ENCODE measurements at regions not wholly inside any gene's neighbourhood (a gene's known extent, or its start where the extent isn't known, plus 50 kb on each side); places are given as distances from the start of the nearest gene placed in this dataset.

DNA sequence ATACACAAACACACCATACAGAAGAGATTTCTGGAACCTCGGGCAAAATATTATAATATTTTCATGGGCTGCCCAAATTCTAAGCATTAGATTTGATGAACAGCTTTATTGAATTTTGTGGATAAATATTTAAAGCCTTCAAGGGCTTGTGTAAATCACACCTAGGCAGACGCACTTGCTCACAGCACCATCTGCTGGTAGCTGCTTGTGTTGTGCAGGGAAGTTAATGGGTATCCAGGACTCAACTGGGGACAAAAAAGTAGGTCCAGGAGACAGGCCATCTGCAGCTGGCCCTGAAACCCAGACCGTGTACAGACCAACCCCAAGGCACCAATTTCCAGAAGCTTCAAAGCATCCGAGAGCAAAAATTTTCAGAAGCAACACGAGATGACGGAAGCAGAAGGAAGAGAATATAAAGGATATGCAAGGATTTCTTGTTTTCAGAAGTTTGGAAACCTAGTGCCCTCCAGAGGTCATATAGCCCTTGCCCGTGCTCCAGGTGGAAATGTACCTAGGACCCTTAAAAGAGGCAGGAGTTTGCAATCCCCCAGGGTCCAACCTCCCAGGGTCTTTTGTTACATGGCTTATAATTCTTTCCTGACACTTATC lies 140.0 kb downstream of the CHD9NB start (continued):
- TF ChIP-seq, protein P1, sequence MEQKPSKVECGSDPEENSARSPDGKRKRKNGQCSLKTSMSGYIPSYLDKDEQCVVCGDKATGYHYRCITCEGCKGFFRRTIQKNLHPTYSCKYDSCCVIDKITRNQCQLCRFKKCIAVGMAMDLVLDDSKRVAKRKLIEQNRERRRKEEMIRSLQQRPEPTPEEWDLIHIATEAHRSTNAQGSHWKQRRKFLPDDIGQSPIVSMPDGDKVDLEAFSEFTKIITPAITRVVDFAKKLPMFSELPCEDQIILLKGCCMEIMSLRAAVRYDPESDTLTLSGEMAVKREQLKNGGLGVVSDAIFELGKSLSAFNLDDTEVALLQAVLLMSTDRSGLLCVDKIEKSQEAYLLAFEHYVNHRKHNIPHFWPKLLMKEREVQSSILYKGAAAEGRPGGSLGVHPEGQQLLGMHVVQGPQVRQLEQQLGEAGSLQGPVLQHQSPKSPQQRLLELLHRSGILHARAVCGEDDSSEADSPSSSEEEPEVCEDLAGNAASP (CRISPR knock-in tag; IDR thresholded peaks at IDR 0.05; ENCODE audit: borderline replicate concordance), result 0 out of 2 replicates have a peak, but pooled peaks have one; percentile 30
- no peak for TF ChIP-seq DNMT3B (CRISPR knock-in tag; conservative IDR thresholded peaks at IDR 0.05)
- TF ChIP-seq, protein P2, sequence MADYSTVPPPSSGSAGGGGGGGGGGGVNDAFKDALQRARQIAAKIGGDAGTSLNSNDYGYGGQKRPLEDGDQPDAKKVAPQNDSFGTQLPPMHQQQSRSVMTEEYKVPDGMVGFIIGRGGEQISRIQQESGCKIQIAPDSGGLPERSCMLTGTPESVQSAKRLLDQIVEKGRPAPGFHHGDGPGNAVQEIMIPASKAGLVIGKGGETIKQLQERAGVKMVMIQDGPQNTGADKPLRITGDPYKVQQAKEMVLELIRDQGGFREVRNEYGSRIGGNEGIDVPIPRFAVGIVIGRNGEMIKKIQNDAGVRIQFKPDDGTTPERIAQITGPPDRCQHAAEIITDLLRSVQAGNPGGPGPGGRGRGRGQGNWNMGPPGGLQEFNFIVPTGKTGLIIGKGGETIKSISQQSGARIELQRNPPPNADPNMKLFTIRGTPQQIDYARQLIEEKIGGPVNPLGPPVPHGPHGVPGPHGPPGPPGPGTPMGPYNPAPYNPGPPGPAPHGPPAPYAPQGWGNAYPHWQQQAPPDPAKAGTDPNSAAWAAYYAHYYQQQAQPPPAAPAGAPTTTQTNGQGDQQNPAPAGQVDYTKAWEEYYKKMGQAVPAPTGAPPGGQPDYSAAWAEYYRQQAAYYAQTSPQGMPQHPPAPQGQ (CRISPR knock-in tag; IDR thresholded peaks at IDR 0.05; ENCODE audit: borderline replicate concordance), result no peak
- peak; percentile 96 for TF ChIP-seq STAG1 (CRISPR knock-in tag; IDR thresholded peaks at IDR 0.05)
- TF ChIP-seq, protein P3, sequence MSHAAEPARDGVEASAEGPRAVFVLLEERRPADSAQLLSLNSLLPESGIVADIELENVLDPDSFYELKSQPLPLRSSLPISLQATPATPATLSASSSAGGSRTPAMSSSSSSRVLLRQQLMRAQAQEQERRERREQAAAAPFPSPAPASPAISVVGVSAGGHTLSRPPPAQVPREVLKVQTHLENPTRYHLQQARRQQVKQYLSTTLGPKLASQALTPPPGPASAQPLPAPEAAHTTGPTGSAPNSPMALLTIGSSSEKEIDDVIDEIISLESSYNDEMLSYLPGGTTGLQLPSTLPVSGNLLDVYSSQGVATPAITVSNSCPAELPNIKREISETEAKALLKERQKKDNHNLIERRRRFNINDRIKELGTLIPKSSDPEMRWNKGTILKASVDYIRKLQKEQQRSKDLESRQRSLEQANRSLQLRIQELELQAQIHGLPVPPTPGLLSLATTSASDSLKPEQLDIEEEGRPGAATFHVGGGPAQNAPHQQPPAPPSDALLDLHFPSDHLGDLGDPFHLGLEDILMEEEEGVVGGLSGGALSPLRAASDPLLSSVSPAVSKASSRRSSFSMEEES (CRISPR knock-in tag; IDR thresholded peaks at IDR 0.05), result no peak
- TF ChIP-seq, protein P4, sequence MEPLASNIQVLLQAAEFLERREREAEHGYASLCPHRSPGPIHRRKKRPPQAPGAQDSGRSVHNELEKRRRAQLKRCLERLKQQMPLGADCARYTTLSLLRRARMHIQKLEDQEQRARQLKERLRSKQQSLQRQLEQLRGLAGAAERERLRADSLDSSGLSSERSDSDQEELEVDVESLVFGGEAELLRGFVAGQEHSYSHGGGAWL (CRISPR knock-in tag; IDR thresholded peaks at IDR 0.05), result no peak
- TF ChIP-seq ZKSCAN8 (CRISPR knock-in tag; IDR thresholded peaks at IDR 0.05; ENCODE audit: borderline replicate concordance), result no peak
- no peak for TF ChIP-seq SIX4 (CRISPR knock-in tag; IDR thresholded peaks at IDR 0.05)
- TF ChIP-seq NRL (CRISPR knock-in tag; IDR thresholded peaks at IDR 0.05; ENCODE audit: borderline replicate concordance), result no peak
- TF ChIP-seq MAF1 (CRISPR knock-in tag; IDR thresholded peaks at IDR 0.05; ENCODE audit: borderline replicate concordance), result no peak
- TF ChIP-seq, protein P5, sequence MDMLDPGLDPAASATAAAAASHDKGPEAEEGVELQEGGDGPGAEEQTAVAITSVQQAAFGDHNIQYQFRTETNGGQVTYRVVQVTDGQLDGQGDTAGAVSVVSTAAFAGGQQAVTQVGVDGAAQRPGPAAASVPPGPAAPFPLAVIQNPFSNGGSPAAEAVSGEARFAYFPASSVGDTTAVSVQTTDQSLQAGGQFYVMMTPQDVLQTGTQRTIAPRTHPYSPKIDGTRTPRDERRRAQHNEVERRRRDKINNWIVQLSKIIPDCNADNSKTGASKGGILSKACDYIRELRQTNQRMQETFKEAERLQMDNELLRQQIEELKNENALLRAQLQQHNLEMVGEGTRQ (IDR thresholded peaks at IDR 0.05; ENCODE audit: low read depth, low read length), result no peak
- TF ChIP-seq, protein P5 (CRISPR knock-in tag; IDR thresholded peaks at IDR 0.05; ENCODE audit: borderline replicate concordance), result no peak
- TF ChIP-seq ZNF329 (CRISPR knock-in tag; IDR thresholded peaks at IDR 0.05; ENCODE audit: low read depth), result no peak
- TF ChIP-seq SIX1 (CRISPR knock-in tag; IDR thresholded peaks at IDR 0.05; ENCODE audit: borderline replicate concordance), result peak; percentile 15; the same call in 1 of the 2 replicates
